SKM-1 (cell line): ENCODE measurements at regions not wholly inside any gene's neighbourhood (a gene's known extent, or its start where the extent isn't known, plus 50 kb on each side); places are given as distances from the start of the nearest gene placed in this dataset.
A peak's percentile ranks its signal among the peaks of the same experiment; 100 is the strongest.
"Not testable (repeated sequence)": the region's sequence is repeated elsewhere in the genome, so short reads cannot be mapped to it uniquely, and the experiment has no call there.

Experiments used
- DNase-seq: peaks from one replicate; lab custom pipeline; 2025; ENCODE audit not compliant: unreplicated experiment; lab: John Stamatoyannopoulos, UW

- no peak for DNase-seq
These were observed 283.8 kb upstream of the FRG2C start for GRCh38 chr3:75380276-75380771.

- not testable (repeated sequence) for DNase-seq
These were observed 280.1 kb upstream of the FRG2C start for GRCh38 chr3:75384016-75384415.

GRCh38 chr3:75388486-75389124 lies 275.5 kb upstream of the FRG2C start:
- DNase-seq, result not testable (repeated sequence)

GRCh38 chr3:75393288-75393694 lies 270.8 kb upstream of the FRG2C start:
- DNase-seq, result not testable (repeated sequence)

- not testable (repeated sequence) for DNase-seq
These were observed 270.0 kb upstream of the FRG2C start for GRCh38 chr3:75394102-75394501.

- not testable (repeated sequence) for DNase-seq
These were observed 269.4 kb upstream of the FRG2C start for GRCh38 chr3:75394562-75395360.

GRCh38 chr3:75395580-75396315 lies 268.4 kb upstream of the FRG2C start:
- DNase-seq, result no peak

- no peak for DNase-seq
These were observed 267.8 kb upstream of the FRG2C start for GRCh38 chr3:75396316-75396802.

GRCh38 chr3:75397486-75397885 lies 266.6 kb upstream of the FRG2C start:
- not testable (repeated sequence) for DNase-seq

GRCh38 chr3:75422101-75422945 lies 241.8 kb upstream of the FRG2C start:
- DNase-seq, result not testable (repeated sequence)

- not testable (repeated sequence) for DNase-seq
These were observed 238.7 kb upstream of the FRG2C start for GRCh38 chr3:75425379-75425778.

GRCh38 chr3:75427486-75427885 lies 236.6 kb upstream of the FRG2C start:
- not testable (repeated sequence) for DNase-seq

GRCh38 chr3:75427906-75428305 lies 236.2 kb upstream of the FRG2C start:
- not testable (repeated sequence) for DNase-seq

- peak; percentile 2 for DNase-seq
These were observed 234.4 kb upstream of the FRG2C start for GRCh38 chr3:75429561-75430220.

- not testable (repeated sequence) for DNase-seq
These were observed 233.7 kb upstream of the FRG2C start for GRCh38 chr3:75430406-75430805.

GRCh38 chr3:75431120-75431519 lies 233.0 kb upstream of the FRG2C start:
- DNase-seq, result not testable (repeated sequence)

- not testable (repeated sequence) for DNase-seq
These were observed 231.7 kb upstream of the FRG2C start for GRCh38 chr3:75432466-75432865.

- not testable (repeated sequence) for DNase-seq
These were observed 231.2 kb upstream of the FRG2C start for GRCh38 chr3:75432885-75433284.

- DNase-seq, result not testable (repeated sequence)
These were observed 230.8 kb upstream of the FRG2C start for GRCh38 chr3:75433295-75433694.
